CD14-positive monocyte (primary cell): ENCODE measurements at regions not wholly inside any gene's neighbourhood (a gene's known extent, or its start where the extent isn't known, plus 50 kb on each side); places are given as distances from the start of the nearest gene placed in this dataset.

Experiments used
- DNase-seq, 3 donors: peaks; one replicate each; pipeline ENCODE4 v3.0.0-alpha.2; 2011 to 2022
- H2AFZ ChIP-seq: 2 replicates; pipeline ENCODE4 v1.6.0; 2012; ENCODE audit warnings: mild to moderate bottlenecking, low read depth, low read length, inconsistent platforms; ENCODE audit not compliant: insufficient read depth, poor library complexity, severe bottlenecking
- H3K27ac ChIP-seq, 2 donors: 1 replicate in 1 of 2; 2 replicates in 1 of 2; pipeline ENCODE4 v1.5.1; 2012 to 2013; ENCODE audit warnings: low read length in 2 of 2, control low read depth in 1 of 2, inconsistent platforms in 1 of 2, low read depth in 1 of 2, mild to moderate bottlenecking in 1 of 2
- H3K27me3 ChIP-seq, 2 donors: one replicate each; pipeline versions ENCODE4 v1.6.0 to v1.6.1; 2011 to 2013; ENCODE audit warnings: low read length in 2 of 2; ENCODE audit not compliant: control insufficient read depth in 2 of 2, insufficient read depth in 2 of 2
- H3K36me3 ChIP-seq, 2 donors: replicated peaks in 1 of 2; 1 replicate in 1 of 2; 2 replicates in 1 of 2; pipeline versions ENCODE4 v1.5.1 to v1.6.1; 2012 to 2013; ENCODE audit warnings: low read length in 2 of 2, control low read depth in 1 of 2, inconsistent platforms in 1 of 2, mild to moderate bottlenecking in 1 of 2; ENCODE audit not compliant: insufficient read depth in 2 of 2, control insufficient read depth in 1 of 2
- H3K4me1 ChIP-seq, 2 donors: 1 replicate in 1 of 2; 2 replicates in 1 of 2; pipeline versions ENCODE4 v1.5.1 to v1.6.1; 2012 to 2013; ENCODE audit warnings: low read length in 2 of 2, control low read depth in 1 of 2, inconsistent platforms in 1 of 2, mild to moderate bottlenecking in 1 of 2, moderate library complexity in 1 of 2; ENCODE audit not compliant: insufficient read depth in 2 of 2, control insufficient read depth in 1 of 2
- H3K4me2 ChIP-seq: replicated peaks from 2 replicates; pipeline ENCODE3; 2012; ENCODE audit warnings: low read length, moderate library complexity, mild to moderate bottlenecking; ENCODE audit not compliant: poor library complexity, severe bottlenecking; ENCODE audit errors: extremely low read depth
- H3K4me3 ChIP-seq, 3 experiments: fragments of 200-600 bp in 1 of 3; sonication (generic) in 1 of 3; replicated peaks in 1 of 3; 1 replicate in 2 of 3; 2 replicates in 1 of 3; pipeline ENCODE4 v1.5.1; 2011 to 2013; ENCODE audit warnings: low read length in 3 of 3, mild to moderate bottlenecking in 3 of 3, control low read depth in 2 of 3, low read depth in 2 of 3, inconsistent platforms in 1 of 3, moderate library complexity in 1 of 3
- H3K79me2 ChIP-seq: 2 replicates; pipeline ENCODE4 v1.6.0; 2012; ENCODE audit warnings: mild to moderate bottlenecking, control low read depth, inconsistent platforms, low read length, moderate library complexity; ENCODE audit not compliant: insufficient read depth
- H3K9ac ChIP-seq: 2 replicates; pipeline ENCODE4 v1.6.0; 2017; ENCODE audit warnings: low read length, mild to moderate bottlenecking; ENCODE audit not compliant: insufficient read depth, poor library complexity, severe bottlenecking
- H3K9me3 ChIP-seq, 2 donors: replicated peaks in 1 of 2; 1 replicate in 1 of 2; 2 replicates in 1 of 2; pipeline versions ENCODE4 v1.5.1 to v1.6.1; 2012 to 2013; ENCODE audit warnings: low read length in 2 of 2, control low read depth in 1 of 2; ENCODE audit not compliant: control insufficient read depth in 1 of 2, insufficient read depth in 1 of 2
- H4K20me1 ChIP-seq: 2 replicates; pipeline ENCODE4 v1.6.0; 2012; ENCODE audit warnings: mild to moderate bottlenecking, low read length, control low read depth, moderate library complexity; ENCODE audit not compliant: insufficient read depth
- H3K27ac Mint-ChIP-seq, 7 donors: one replicate each; pipeline ENCODE4 v1.8.0; 2020; ENCODE audit warnings: mild to moderate bottlenecking in 7 of 7, mixed read lengths in 7 of 7, moderate library complexity in 6 of 7, inconsistent platforms in 2 of 7
- H3K27me3 Mint-ChIP-seq, 3 donors: one replicate each; pipeline ENCODE4 v1.8.0; 2021 to 2022; ENCODE audit warnings: low read depth in 3 of 3, mild to moderate bottlenecking in 3 of 3, mixed read lengths in 3 of 3, moderate library complexity in 3 of 3, inconsistent platforms in 1 of 3
- H3K36me3 Mint-ChIP-seq, 2 donors: one replicate each; pipeline ENCODE4 v1.8.0; 2020; ENCODE audit warnings: mixed read lengths in 2 of 2, inconsistent platforms in 1 of 2, mild to moderate bottlenecking in 1 of 2
- H3K4me1 Mint-ChIP-seq: one replicate; pipeline ENCODE4 v1.8.0; 2020; ENCODE audit warnings: mild to moderate bottlenecking, mixed read lengths
- H3K4me3 Mint-ChIP-seq, 2 donors: one replicate each; pipeline ENCODE4 v1.8.0; 2020; ENCODE audit warnings: mild to moderate bottlenecking in 2 of 2, mixed read lengths in 2 of 2, moderate library complexity in 1 of 2
- H3K9me3 Mint-ChIP-seq, 7 donors: one replicate each; pipeline ENCODE4 v1.8.0; 2020 to 2022; ENCODE audit warnings: mixed read lengths in 7 of 7, mild to moderate bottlenecking in 6 of 7, moderate library complexity in 6 of 7, inconsistent platforms in 2 of 7
- CTCF ChIP-seq: fragments of 200-600 bp; IDR thresholded peaks from one replicate; pipeline ENCODE4 v1.8.0; 2022; ENCODE audit warnings: antibody characterized with exemption, mild to moderate bottlenecking
- WGBS: methylation state at CpG from one replicate; pipeline ENCODE4 v1.1.5; 2013; ENCODE audit warnings: missing lambda C conversion rate; ENCODE audit not compliant: insufficient coverage; 5-methylcytosine and 5-hydroxymethylcytosine counted together
- intact Hi-C, 2 donors: fragments of 100-400 bp; cut with micrococcal nuclease; formaldehyde crosslinking; loops; one replicate each; pipeline versions ENCODE4 v1.15.0 to v1.15.1; 2023

GRCh38 chr4:104408878-104409277 is 85.8 kb downstream of the CXXC4 start:
- H4K20me1 ChIP-seq: no peaks in the 10 kb centered on the region
- Mint-ChIP-seq H3K36me3 (no peaks in the 10 kb centered on the region), H3K4me3 (no peak overlapping the region), H3K9me3 (peaks cover 0 to 2% (median 0%) of the 10 kb centered on the region in 7 donors), H3K27ac (no peak overlapping the region), H3K4me1 (no peaks in the 10 kb centered on the region), H3K27me3 (no peaks in the 10 kb centered on the region)
- H3K27ac ChIP-seq: no peak overlapping the region
- H3K36me3 ChIP-seq: no peaks in the 10 kb centered on the region
- H3K27me3 ChIP-seq: no peaks in the 10 kb centered on the region
- H3K79me2 ChIP-seq: no peaks in the 10 kb centered on the region
- no peaks in the 10 kb centered on the region for H3K9me3 ChIP-seq
- intact Hi-C loops: no loop called here
- no peak overlapping the region for H3K9ac ChIP-seq
- no peak overlapping the region for H3K4me3 ChIP-seq
- no peaks in the 10 kb centered on the region for H3K4me1 ChIP-seq
- no peak for DNase-seq
- no peak for TF ChIP-seq CTCF
- no peak overlapping the region for H2AFZ ChIP-seq
- H3K4me2 ChIP-seq: no peak overlapping the region
- no CpG with 5 or more reads among the region's 2 CpGs for WGBS

- Mint-ChIP-seq H3K36me3 (no peaks in the 10 kb centered on the region), H3K27ac (no peak overlapping the region), H3K27me3 (no peaks in the 10 kb centered on the region), H3K4me1 (no peaks in the 10 kb centered on the region), H3K9me3 (peaks cover 0 to 3% (median 0%) of the 10 kb centered on the region in 7 donors), H3K4me3 (no peak overlapping the region)
- no peak for TF ChIP-seq CTCF
- no peaks in the 10 kb centered on the region for H3K79me2 ChIP-seq
- no peaks in the 10 kb centered on the region for H4K20me1 ChIP-seq
- H3K4me2 ChIP-seq: no peak overlapping the region
- no peak for DNase-seq
- no peak overlapping the region for H2AFZ ChIP-seq
- intact Hi-C loops: no loop called here
- no peak overlapping the region for H3K9ac ChIP-seq
- no CpG with 5 or more reads among the region's 6 CpGs for WGBS
- H3K27me3 ChIP-seq: no peaks in the 10 kb centered on the region
- no peaks in the 10 kb centered on the region for H3K9me3 ChIP-seq
- no peak overlapping the region for H3K4me3 ChIP-seq
- no peak overlapping the region for H3K27ac ChIP-seq
- no peaks in the 10 kb centered on the region for H3K4me1 ChIP-seq
- H3K36me3 ChIP-seq: no peaks in the 10 kb centered on the region
These were observed 90.3 kb downstream of the CXXC4 start for GRCh38 chr4:104404361-104404760.
